ENCODE measurements at regions not wholly inside any gene's neighbourhood (a gene's known extent, or its start where the extent isn't known, plus 50 kb on each side); places are given as distances from the start of the nearest gene placed in this dataset.
"Not testable (repeated sequence)": the region's sequence is repeated elsewhere in the genome, so short reads cannot be mapped to it uniquely, and the experiment has no call there.

GRCh38 chr10:128178302-128178958 is 52.2 kb upstream of the MKI67 start:
- DNase-seq: peak; percentile 55

GRCh38 chr10:128180843-128181242 is 54.6 kb upstream of the MKI67 start:
- peak; percentile 43 for DNase-seq

- no peak for DNase-seq
These were observed 59.4 kb upstream of the MKI67 start for GRCh38 chr10:128185627-128186026.

GRCh38 chr10:128186959-128187787 is 61.0 kb upstream of the MKI67 start:
- peak; percentile 3 for DNase-seq

GRCh38 chr10:128187788-128188185 is 61.6 kb upstream of the MKI67 start:
- no peak for DNase-seq

GRCh38 chr10:128189176-128189575 is 63.0 kb upstream of the MKI67 start:
- DNase-seq: no peak

- no peak for DNase-seq
These were observed 65.6 kb upstream of the MKI67 start for GRCh38 chr10:128191847-128192246.

- DNase-seq: not testable (repeated sequence)
These were observed 75.6 kb upstream of the MKI67 start for GRCh38 chr10:128201826-128202225.

GRCh38 chr10:128203028-128203427 is 76.8 kb upstream of the MKI67 start:
- DNase-seq: no peak

- DNase-seq: not testable (repeated sequence)
These were observed 79.4 kb upstream of the MKI67 start for GRCh38 chr10:128205591-128205990.

GRCh38 chr10:128206676-128207075 is 80.5 kb upstream of the MKI67 start:
- DNase-seq: no peak

GRCh38 chr10:128209862-128210214 is 83.6 kb upstream of the MKI67 start:
- no peak for DNase-seq

- peak; percentile 59 for DNase-seq
These were observed 84.2 kb upstream of the MKI67 start for GRCh38 chr10:128210215-128211063.

- no peak for DNase-seq
These were observed 84.9 kb upstream of the MKI67 start for GRCh38 chr10:128211064-128211504.

- peak; percentile 89 for DNase-seq
These were observed 85.9 kb upstream of the MKI67 start for GRCh38 chr10:128211953-128212727.

- DNase-seq: no peak
These were observed 86.9 kb upstream of the MKI67 start for GRCh38 chr10:128213156-128213555.

GRCh38 chr10:128215733-128216132 is 89.5 kb upstream of the MKI67 start:
- no peak for DNase-seq

GRCh38 chr10:128217136-128217535 is 90.9 kb upstream of the MKI67 start:
- DNase-seq: no peak

GRCh38 chr10:128218161-128218560 is 91.9 kb upstream of the MKI67 start:
- no peak for DNase-seq

- DNase-seq: no peak
These were observed 93.1 kb upstream of the MKI67 start for GRCh38 chr10:128219295-128219694.

- no peak for DNase-seq
These were observed 93.8 kb upstream of the MKI67 start for GRCh38 chr10:128220021-128220420.

GRCh38 chr10:128221117-128221516 is 94.9 kb upstream of the MKI67 start:
- no peak for DNase-seq

GRCh38 chr10:128221807-128222206 is 95.6 kb upstream of the MKI67 start:
- no peak for DNase-seq
